22Rv1 (cell line): ENCODE measurements at regions not wholly inside any gene's neighbourhood (a gene's known extent, or its start where the extent isn't known, plus 50 kb on each side); places are given as distances from the start of the nearest gene placed in this dataset.

Experiments used
- CTCF ChIP-seq: fragments of 450-650 bp; IDR thresholded peaks from 2 replicates; pipeline ENCODE4 v1.5.1; 2017; ENCODE audit warnings: mild to moderate bottlenecking
- ZFX ChIP-seq: fragments of 450-650 bp; IDR thresholded peaks from 2 replicates; pipeline ENCODE4 v1.6.1; 2017; ENCODE audit warnings: antibody characterized with exemption, borderline replicate concordance

GRCh38 chr6:22627644-22628043 lies 58.3 kb downstream of the HDGFL1 start:
- TF ChIP-seq CTCF (no peak), ZFX (no peak)
